ENCODE measurements at regions not wholly inside any gene's neighbourhood (a gene's known extent, or its start where the extent isn't known, plus 50 kb on each side); places are given as distances from the start of the nearest gene placed in this dataset.

DNA sequence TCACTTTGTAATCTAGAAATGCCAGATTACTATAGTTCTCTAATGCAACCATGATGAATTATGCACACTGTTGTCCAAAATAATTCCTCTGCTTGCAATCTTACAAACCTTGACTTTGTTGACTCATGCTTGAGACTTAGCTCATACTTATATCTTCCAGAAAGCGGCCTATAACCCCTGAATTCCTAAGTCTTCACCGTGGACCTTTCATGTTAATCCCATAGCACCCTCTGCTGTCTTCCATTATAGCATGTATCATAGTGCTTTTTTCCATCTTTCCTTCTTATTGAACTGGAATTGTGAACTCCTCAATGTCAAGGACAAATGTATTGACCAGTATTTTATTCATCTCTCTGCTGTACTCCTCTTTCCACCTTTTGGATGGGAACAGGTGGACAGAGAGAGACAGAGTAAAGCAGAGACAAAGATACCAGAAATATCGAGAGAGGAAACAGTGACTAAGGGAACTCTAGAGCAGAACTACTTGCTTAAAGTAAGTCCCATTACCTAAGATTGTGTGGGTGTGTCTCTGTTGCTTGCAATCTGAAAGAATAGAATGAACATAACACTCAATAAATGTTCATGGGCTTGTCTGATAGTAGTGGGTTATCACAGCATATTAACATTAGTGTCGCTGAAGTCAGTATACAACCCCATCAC, 110.0 kb downstream of the LURAP1L start:
- H3K4me3 ChIP-seq (ENCODE audit: low read depth, low read length), result no peak overlapping the region
- peak; percentile 62 for DNase-seq (ENCODE audit: low read depth)
- TF ChIP-seq, protein P1, sequence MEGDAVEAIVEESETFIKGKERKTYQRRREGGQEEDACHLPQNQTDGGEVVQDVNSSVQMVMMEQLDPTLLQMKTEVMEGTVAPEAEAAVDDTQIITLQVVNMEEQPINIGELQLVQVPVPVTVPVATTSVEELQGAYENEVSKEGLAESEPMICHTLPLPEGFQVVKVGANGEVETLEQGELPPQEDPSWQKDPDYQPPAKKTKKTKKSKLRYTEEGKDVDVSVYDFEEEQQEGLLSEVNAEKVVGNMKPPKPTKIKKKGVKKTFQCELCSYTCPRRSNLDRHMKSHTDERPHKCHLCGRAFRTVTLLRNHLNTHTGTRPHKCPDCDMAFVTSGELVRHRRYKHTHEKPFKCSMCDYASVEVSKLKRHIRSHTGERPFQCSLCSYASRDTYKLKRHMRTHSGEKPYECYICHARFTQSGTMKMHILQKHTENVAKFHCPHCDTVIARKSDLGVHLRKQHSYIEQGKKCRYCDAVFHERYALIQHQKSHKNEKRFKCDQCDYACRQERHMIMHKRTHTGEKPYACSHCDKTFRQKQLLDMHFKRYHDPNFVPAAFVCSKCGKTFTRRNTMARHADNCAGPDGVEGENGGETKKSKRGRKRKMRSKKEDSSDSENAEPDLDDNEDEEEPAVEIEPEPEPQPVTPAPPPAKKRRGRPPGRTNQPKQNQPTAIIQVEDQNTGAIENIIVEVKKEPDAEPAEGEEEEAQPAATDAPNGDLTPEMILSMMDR (conservative IDR thresholded peaks at IDR 0.05; ENCODE audit: low read depth, low read length), result peak; percentile 82

GRCh38 chr9:12889402-12890106, 114.7 kb downstream of the LURAP1L start:
- no peak overlapping the region for H3K4me3 ChIP-seq (ENCODE audit: low read depth, low read length)
- TF ChIP-seq, protein P1 (conservative IDR thresholded peaks at IDR 0.05; ENCODE audit: low read depth, low read length), result no peak
- no peak for DNase-seq (ENCODE audit: low read depth)

DNA sequence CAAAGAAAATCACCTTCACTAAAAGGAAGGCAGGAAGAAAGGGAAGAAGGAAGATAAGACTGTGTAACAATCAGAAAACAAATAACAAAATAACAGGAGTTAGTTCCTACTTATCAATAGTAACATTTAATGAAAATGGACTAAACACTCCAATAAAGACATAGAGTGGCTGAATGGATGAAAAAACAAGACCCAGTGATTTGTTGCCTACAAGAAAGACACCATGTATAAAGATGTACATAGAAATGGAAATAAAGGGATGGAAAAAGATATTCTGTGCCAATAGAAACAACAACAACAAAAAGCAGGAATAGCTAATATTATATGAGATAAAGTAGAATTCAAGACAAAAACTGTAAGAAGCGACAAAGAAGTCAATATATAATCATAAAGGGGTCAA, 116.8 kb downstream of the LURAP1L start:
- DNase-seq (ENCODE audit: low read depth), result no peak
- TF ChIP-seq, protein P1 (conservative IDR thresholded peaks at IDR 0.05; ENCODE audit: low read depth, low read length), result no peak
- H3K4me3 ChIP-seq (ENCODE audit: low read depth, low read length), result no peak overlapping the region

GRCh38 chr9:12903316-12903715, 128.5 kb downstream of the LURAP1L start:
- no peak overlapping the region for H3K4me3 ChIP-seq (ENCODE audit: low read depth, low read length)
- DNase-seq (ENCODE audit: low read depth), result no peak
- TF ChIP-seq, protein P1 (conservative IDR thresholded peaks at IDR 0.05; ENCODE audit: low read depth, low read length), result no peak

DNA sequence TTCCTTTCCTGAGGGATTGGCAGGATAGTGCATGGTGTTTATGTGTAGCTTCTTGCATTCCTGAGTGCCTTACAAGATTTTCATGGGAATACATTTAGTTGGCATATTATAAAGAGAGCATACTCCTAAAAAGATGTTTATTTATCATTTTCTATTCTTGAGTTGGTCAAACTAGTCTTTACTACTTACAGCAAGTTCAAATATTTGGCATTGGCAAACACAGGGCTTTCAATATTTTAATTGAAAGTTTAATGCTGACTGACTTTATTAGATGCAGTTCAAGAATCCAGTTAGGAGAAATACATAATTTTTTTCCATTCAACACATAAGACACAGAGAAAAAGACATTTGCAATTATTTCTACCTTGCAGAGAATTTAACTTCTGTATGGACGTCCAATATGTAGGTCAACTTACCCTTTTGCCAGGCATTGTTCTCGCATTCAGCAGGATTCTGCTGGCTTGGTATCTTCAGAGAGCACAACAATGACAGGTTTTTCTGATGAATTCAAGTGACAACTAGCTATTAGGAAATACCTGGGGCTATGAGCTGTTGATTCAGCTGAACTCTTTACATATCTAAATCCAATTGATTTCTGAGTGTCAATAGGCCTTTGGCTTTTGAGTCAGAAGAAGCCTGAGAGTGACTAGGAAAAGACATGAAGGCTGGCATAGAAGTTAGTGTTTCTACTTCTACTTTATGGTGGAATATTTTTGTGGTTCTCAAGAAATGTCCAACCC, 129.6 kb downstream of the LURAP1L start:
- DNase-seq (ENCODE audit: low read depth), result no peak
- H3K4me3 ChIP-seq (ENCODE audit: low read depth, low read length), result no peak overlapping the region
- TF ChIP-seq, protein P1 (conservative IDR thresholded peaks at IDR 0.05; ENCODE audit: low read depth, low read length), result no peak

GRCh38 chr9:12906646-12907045, 131.8 kb downstream of the LURAP1L start:
- H3K4me3 ChIP-seq (ENCODE audit: low read depth, low read length), result no peak overlapping the region
- TF ChIP-seq, protein P1 (conservative IDR thresholded peaks at IDR 0.05; ENCODE audit: low read depth, low read length), result no peak
- no peak for DNase-seq (ENCODE audit: low read depth)
